ENCODE measurements at regions not wholly inside any gene's neighbourhood (a gene's known extent, or its start where the extent isn't known, plus 50 kb on each side); places are given as distances from the start of the nearest gene placed in this dataset.

GRCh38 chr6:166683477-166683876 is 56.4 kb upstream of the RPS6KA2 start:
- no peaks in the 10 kb centered on the region for H3K9me3 Mint-ChIP-seq (ENCODE audit: low read depth, unreplicated experiment)
- H3K27me3 Mint-ChIP-seq (ENCODE audit: unreplicated experiment), result peaks cover 26% of the 10 kb centered on the region
- DNase-seq, result no peak
- intact Hi-C loops (cut with micrococcal nuclease; ENCODE audit: unreplicated experiment), result no loop called here
- TF ChIP-seq CTCF (IDR thresholded peaks at IDR 0.05; ENCODE audit: unreplicated experiment), result no peak
- H3K4me1 Mint-ChIP-seq (ENCODE audit: low read depth, unreplicated experiment), result peaks cover 16% of the 10 kb centered on the region
- CTCF ChIA-PET, result interaction anchor here (0.6 kb wide), 1 partner anchor 625 kb away, joined by 4 read pairs; no protein-coding TSS in a partner anchor
- peaks cover 5% of the 10 kb centered on the region for H3K36me3 Mint-ChIP-seq (ENCODE audit: insufficient read depth, unreplicated experiment)
- H3K27ac Mint-ChIP-seq (ENCODE audit: unreplicated experiment), result peak overlapping the region; percentile 37
- no TSS peak for BruUV-seq (replicated peaks)
- no peak overlapping the region for H3K4me3 Mint-ChIP-seq (ENCODE audit: low read depth, unreplicated experiment)

GRCh38 chr6:166679566-166679965 is 52.5 kb upstream of the RPS6KA2 start:
- peaks cover 43% of the 10 kb centered on the region for H3K4me1 Mint-ChIP-seq (ENCODE audit: low read depth, unreplicated experiment)
- intact Hi-C loops (cut with micrococcal nuclease; ENCODE audit: unreplicated experiment), result no loop called here
- peaks cover 6% of the 10 kb centered on the region for H3K27me3 Mint-ChIP-seq (ENCODE audit: unreplicated experiment)
- DNase-seq, result no peak
- H3K4me3 Mint-ChIP-seq (ENCODE audit: low read depth, unreplicated experiment), result no peak overlapping the region
- CTCF ChIA-PET, result no interaction called here
- no TSS peak for BruUV-seq (replicated peaks)
- no peak overlapping the region for H3K27ac Mint-ChIP-seq (ENCODE audit: unreplicated experiment)
- peaks cover 10% of the 10 kb centered on the region for H3K36me3 Mint-ChIP-seq (ENCODE audit: insufficient read depth, unreplicated experiment)
- no peaks in the 10 kb centered on the region for H3K9me3 Mint-ChIP-seq (ENCODE audit: low read depth, unreplicated experiment)
- no peak for TF ChIP-seq CTCF (IDR thresholded peaks at IDR 0.05; ENCODE audit: unreplicated experiment)

GRCh38 chr6:166678426-166678825 is 51.4 kb upstream of the RPS6KA2 start:
- CTCF ChIA-PET, result interaction anchor here (1.3 kb wide), 1 partner anchor 121 kb away, joined by 3 read pairs; no protein-coding TSS in a partner anchor
- H3K27me3 Mint-ChIP-seq (ENCODE audit: unreplicated experiment), result no peaks in the 10 kb centered on the region
- peak overlapping the region; percentile 57 for H3K4me3 Mint-ChIP-seq (ENCODE audit: low read depth, unreplicated experiment)
- no peaks in the 10 kb centered on the region for H3K9me3 Mint-ChIP-seq (ENCODE audit: low read depth, unreplicated experiment)
- intact Hi-C loops (cut with micrococcal nuclease; ENCODE audit: unreplicated experiment), result loop anchor here (1.0 kb wide), 1 partner anchor 137 kb away; no protein-coding TSS in a partner anchor
- no peak for TF ChIP-seq CTCF (IDR thresholded peaks at IDR 0.05; ENCODE audit: unreplicated experiment)
- peak overlapping the region; percentile 98 for H3K27ac Mint-ChIP-seq (ENCODE audit: unreplicated experiment)
- no TSS peak for BruUV-seq (replicated peaks)
- peaks cover 38% of the 10 kb centered on the region for H3K4me1 Mint-ChIP-seq (ENCODE audit: low read depth, unreplicated experiment)
- peaks cover 10% of the 10 kb centered on the region for H3K36me3 Mint-ChIP-seq (ENCODE audit: insufficient read depth, unreplicated experiment)
- peak; percentile 73 for DNase-seq

GRCh38 chr6:166677941-166678340 is 50.9 kb upstream of the RPS6KA2 start:
- no peak for TF ChIP-seq CTCF (IDR thresholded peaks at IDR 0.05; ENCODE audit: unreplicated experiment)
- CTCF ChIA-PET, result interaction anchor here (1.3 kb wide), 1 partner anchor 121 kb away, joined by 3 read pairs; no protein-coding TSS in a partner anchor
- Mint-ChIP-seq H3K27me3 (ENCODE audit: unreplicated experiment) (no peaks in the 10 kb centered on the region), H3K9me3 (ENCODE audit: low read depth, unreplicated experiment) (no peaks in the 10 kb centered on the region), H3K36me3 (ENCODE audit: insufficient read depth, unreplicated experiment) (peaks cover 10% of the 10 kb centered on the region), H3K4me3 (ENCODE audit: low read depth, unreplicated experiment) (peak overlapping the region; percentile 57), H3K4me1 (ENCODE audit: low read depth, unreplicated experiment) (peaks cover 33% of the 10 kb centered on the region), H3K27ac (ENCODE audit: unreplicated experiment) (peak overlapping the region; percentile 98)
- DNase-seq, result peak; percentile 26
- TSS peak; percentile 96 for BruUV-seq (replicated peaks)
- intact Hi-C loops (cut with micrococcal nuclease; ENCODE audit: unreplicated experiment), result loop anchor here (1.0 kb wide), 1 partner anchor 137 kb away; no protein-coding TSS in a partner anchor

Measured in Calu3 (cell line).